NCI-H187 (cell line): ENCODE measurements at regions not wholly inside any gene's neighbourhood (a gene's known extent, or its start where the extent isn't known, plus 50 kb on each side); places are given as distances from the start of the nearest gene placed in this dataset.
A peak's percentile ranks its signal among the peaks of the same experiment; 100 is the strongest.

Experiments
- DNase-seq, 2 experiments: peaks; one replicate each; lab custom pipeline; 2025; lab: John Stamatoyannopoulos, UW

DNA sequence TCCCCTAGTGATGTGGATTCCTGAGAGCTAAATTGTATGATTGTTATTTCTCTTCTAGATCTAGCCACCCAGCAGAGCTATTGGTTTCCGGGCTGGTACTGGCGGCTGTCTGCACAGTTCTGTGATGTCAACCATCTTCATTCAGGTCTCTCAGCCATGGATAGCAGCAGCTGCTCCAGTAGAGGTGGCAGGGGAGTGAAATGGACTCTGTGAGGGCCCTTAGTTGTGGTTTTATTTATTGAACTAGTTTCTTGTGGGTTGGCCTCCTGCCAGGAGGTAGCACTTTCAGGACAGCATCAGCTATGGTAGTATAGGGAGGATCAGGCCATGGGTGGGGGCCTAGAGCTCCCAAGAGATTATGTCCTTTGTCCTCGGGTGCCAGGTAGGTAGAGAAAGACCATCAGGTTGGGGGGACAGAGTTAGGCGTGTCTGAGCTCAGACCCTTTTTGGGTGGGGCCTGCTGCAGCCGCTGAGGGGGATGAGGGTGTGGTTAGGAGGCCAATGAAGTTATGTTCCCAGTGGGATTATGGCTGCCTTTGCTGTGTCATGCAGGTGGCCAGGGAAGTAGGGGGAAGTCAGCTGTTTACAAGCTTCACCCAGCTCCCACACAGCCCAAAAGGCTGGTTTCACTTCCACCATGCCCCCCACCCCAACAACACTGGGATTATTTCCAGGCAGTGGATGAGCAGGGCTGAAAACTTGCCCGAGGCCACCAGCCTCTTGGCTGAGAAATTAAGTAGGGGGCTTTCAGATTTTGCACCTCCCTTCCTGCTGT, 55.1 kb upstream of the RGS4 start:
- peak; percentile 85 to 92 for DNase-seq

- no peak for DNase-seq
Observed at GRCh38 chr1:163006051-163006834, 62.9 kb upstream of the RGS4 start.

DNA sequence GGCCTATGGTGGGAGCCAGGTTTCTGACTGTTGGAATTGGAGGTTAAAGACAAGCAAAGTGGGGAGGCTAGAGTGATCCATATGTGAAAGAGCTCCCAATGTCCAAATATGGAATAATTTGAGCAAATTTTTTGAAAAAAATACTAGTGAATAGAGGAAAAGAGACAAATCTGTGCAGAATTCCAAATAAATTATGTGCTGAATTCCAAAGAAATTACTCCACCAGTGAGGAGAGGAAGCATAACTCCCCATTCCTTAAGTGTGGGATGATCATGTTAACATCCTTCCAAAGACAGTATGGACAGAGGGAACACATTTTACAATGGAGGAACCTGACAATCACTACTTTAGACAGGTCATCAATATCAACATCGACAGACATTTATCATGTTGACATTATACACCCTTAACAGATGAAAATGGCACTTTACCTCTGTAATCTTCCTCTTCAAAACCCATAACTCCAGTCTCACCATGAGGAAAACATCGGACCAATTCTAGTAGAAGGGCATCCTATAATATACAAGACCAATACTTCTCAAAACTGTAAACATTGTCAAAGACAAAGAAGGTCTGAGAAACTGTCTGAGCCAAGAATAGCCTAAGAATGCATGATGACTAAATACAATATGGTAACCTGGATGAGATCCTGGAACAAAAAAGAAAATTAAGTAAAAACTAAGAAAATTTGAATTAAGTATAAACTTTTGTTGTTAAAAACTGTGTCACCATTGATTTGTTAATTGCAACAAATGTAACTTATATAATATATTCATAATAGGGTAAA, 71.5 kb upstream of the RGS4 start:
- no peak for DNase-seq

- no peak for DNase-seq
Observed at GRCh38 chr1:162996261-162996660, 72.9 kb upstream of the RGS4 start.

DNA sequence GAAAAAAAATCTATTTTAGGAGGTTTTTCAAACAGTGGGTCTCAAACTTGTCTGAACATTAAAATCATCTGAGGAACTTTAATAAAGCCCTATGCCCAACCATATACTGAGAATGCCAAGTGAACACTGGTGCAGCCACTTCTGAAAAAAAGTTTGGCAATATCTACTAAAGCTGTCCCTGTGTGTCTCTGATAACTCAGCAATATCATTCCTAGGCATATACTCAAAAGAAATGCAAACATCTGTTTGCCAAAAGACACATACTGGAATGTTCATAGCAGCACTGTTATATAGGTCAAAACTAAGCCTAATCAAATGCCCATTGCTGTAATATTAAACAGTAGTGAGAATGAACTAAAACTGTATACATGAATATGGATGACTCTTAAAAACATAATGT, 74.2 kb upstream of the RGS4 start:
- no peak for DNase-seq

GRCh38 chr1:162993846-162994245, 75.3 kb upstream of the RGS4 start:
- DNase-seq: no peak

- no peak for DNase-seq
Observed at GRCh38 chr1:162992945-162993344, 76.2 kb upstream of the RGS4 start.

DNA sequence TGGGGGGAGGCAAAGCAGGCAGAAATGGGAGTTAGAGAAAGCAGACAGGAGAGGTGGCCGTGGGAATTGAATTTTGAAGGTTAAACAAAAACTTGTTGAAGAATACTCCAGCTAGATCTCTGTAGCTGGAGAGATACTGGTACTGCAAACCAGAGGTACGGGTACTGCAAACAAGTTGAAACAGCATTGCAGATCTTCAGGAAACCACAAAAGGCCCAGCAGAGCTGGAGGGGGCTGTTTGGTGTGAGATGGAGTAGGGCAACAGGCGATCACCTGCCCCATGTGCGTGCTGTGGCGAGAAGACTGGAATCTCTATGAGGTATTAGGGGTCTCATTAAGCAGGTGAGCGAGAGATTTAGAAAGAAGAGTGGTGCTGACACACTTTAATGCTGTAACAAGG, 77.7 kb upstream of the RGS4 start:
- DNase-seq: no peak

GRCh38 chr1:162990665-162991064, 78.5 kb upstream of the RGS4 start:
- no peak for DNase-seq

DNA sequence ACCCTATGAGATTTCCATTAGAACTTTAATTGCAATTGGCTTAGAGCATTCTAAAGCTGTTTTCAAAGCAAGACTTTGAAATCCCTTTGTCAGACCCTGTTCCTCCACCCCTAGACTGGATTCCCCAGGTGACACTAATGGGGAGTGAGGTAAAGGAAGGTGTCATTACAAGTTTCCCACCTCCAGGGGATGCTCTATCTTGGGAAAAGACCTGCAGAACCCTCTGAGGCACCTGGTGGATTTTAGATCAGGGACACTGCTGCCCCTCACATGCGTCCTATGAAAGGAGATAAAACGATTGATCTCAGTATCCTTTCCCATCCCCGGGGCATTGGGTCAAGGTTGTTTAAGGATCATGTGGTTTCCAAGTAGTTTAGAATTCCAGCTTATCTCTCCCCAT, 80.3 kb upstream of the RGS4 start:
- no peak for DNase-seq

GRCh38 chr1:162987866-162988265, 81.3 kb upstream of the RGS4 start:
- peak in 1 of 2 experiments; percentile 42 for DNase-seq

- DNase-seq: no peak
Observed at GRCh38 chr1:162985816-162986435, 83.2 kb upstream of the RGS4 start.

GRCh38 chr1:162984699-162985098, 84.5 kb upstream of the RGS4 start:
- no peak for DNase-seq

GRCh38 chr1:162983671-162984425, 85.3 kb upstream of the RGS4 start:
- DNase-seq: no peak

GRCh38 chr1:162982364-162982763, 86.8 kb upstream of the RGS4 start:
- DNase-seq: no peak

- no peak for DNase-seq
Observed at GRCh38 chr1:162977944-162978568, 91.1 kb upstream of the RGS4 start.

GRCh38 chr1:162976628-162977027, 92.5 kb upstream of the RGS4 start:
- no peak for DNase-seq

GRCh38 chr1:162974810-162975209, 94.4 kb upstream of the RGS4 start:
- no peak for DNase-seq

- DNase-seq: no peak
Observed at GRCh38 chr1:162973381-162973795, 95.8 kb upstream of the RGS4 start.

DNA sequence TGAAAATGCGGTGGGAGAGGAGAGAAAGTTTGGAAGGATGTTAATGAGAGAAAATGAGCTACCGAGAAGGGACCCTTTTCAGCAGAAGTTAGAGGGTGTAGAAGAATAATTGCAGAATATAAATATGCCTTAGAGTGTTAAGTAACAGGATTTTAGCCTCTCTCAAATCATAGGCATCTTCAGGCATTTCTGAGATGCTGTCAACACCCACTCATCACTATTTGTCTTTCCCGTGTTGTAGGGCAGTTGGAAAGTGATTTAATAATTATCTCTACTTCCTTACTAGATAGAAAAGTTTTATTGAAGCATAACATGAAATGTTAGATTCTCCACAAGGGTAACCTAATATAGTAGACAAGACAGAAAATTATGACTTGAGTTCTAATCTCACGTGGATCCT, 96.4 kb upstream of the RGS4 start:
- no peak for DNase-seq

GRCh38 chr1:162970021-162970420, 99.1 kb upstream of the RGS4 start:
- no peak for DNase-seq
